Endothelial cell (in vitro differentiated cells): ENCODE measurements at regions not wholly inside any gene's neighbourhood (a gene's known extent, or its start where the extent isn't known, plus 50 kb on each side); places are given as distances from the start of the nearest gene placed in this dataset.

ENCODE experiments used
- DNase-seq: peaks from one replicate; pipeline ENCODE4 v3.0.0; 2021; ENCODE audit warnings: low spot score
- H3K27ac Mint-ChIP-seq: one replicate; pipeline ENCODE4 v1.8.0; 2021; ENCODE audit warnings: mixed read lengths, inconsistent platforms; ENCODE audit not compliant: unreplicated experiment
- H3K27me3 Mint-ChIP-seq: one replicate; pipeline ENCODE4 v1.8.0; 2021; ENCODE audit warnings: mild to moderate bottlenecking, moderate library complexity, mixed read lengths, inconsistent platforms; ENCODE audit not compliant: unreplicated experiment
- H3K36me3 Mint-ChIP-seq: one replicate; pipeline ENCODE4 v1.8.0; 2021; ENCODE audit warnings: mild to moderate bottlenecking, low read depth, mixed read lengths, inconsistent platforms; ENCODE audit not compliant: unreplicated experiment
- H3K4me1 Mint-ChIP-seq: one replicate; pipeline ENCODE4 v1.8.0; 2021; ENCODE audit warnings: mild to moderate bottlenecking, mixed read lengths, inconsistent platforms; ENCODE audit not compliant: unreplicated experiment
- H3K4me3 Mint-ChIP-seq: one replicate; pipeline ENCODE4 v1.8.0; 2021; ENCODE audit warnings: mild to moderate bottlenecking, mixed read lengths, inconsistent platforms; ENCODE audit not compliant: unreplicated experiment
- H3K9me3 Mint-ChIP-seq: one replicate; pipeline ENCODE4 v1.8.0; 2021; ENCODE audit warnings: mixed read lengths, inconsistent platforms; ENCODE audit not compliant: unreplicated experiment
- CTCF ChIP-seq: fragments of 200-600 bp; sonication (generic); IDR thresholded peaks from one replicate; pipeline ENCODE4 v1.5.0; 2021; ENCODE audit warnings: antibody characterized with exemption; ENCODE audit not compliant: unreplicated experiment

DNA sequence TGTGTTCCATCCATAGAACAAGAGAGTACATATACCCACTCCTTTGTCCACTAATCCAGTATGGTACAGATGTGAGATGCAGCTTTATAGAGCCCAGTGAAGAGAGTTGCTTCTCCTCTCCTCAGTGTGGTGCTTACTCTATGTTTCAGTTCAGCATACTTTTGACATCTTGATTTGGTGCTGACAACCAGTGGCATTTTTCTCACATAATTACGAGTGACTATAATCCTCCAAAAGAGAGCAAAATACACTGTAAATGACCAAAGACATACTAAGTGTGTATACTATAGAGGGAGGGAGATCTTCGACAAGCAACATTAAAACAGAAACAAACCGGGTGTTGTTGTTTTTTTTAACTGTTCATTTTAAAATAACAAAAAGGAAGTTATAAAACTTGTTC, 191.5 kb downstream of the KLHL28 start:
- TF ChIP-seq CTCF: no peak
- peaks cover 3% of the 10 kb centered on the region for H3K4me1 Mint-ChIP-seq
- no peaks in the 10 kb centered on the region for H3K36me3 Mint-ChIP-seq
- H3K27ac Mint-ChIP-seq: no peak overlapping the region
- no peak overlapping the region for H3K4me3 Mint-ChIP-seq
- no peak for DNase-seq
- H3K27me3 Mint-ChIP-seq: no peaks in the 10 kb centered on the region
- no peaks in the 10 kb centered on the region for H3K9me3 Mint-ChIP-seq

GRCh38 chr14:44768935-44769334, 192.8 kb downstream of the KLHL28 start:
- Mint-ChIP-seq H3K27ac (no peak overlapping the region), H3K27me3 (no peaks in the 10 kb centered on the region), H3K4me3 (no peak overlapping the region), H3K9me3 (no peaks in the 10 kb centered on the region), H3K36me3 (no peaks in the 10 kb centered on the region), H3K4me1 (peaks cover 3% of the 10 kb centered on the region)
- no peak for DNase-seq
- no peak for TF ChIP-seq CTCF

DNA sequence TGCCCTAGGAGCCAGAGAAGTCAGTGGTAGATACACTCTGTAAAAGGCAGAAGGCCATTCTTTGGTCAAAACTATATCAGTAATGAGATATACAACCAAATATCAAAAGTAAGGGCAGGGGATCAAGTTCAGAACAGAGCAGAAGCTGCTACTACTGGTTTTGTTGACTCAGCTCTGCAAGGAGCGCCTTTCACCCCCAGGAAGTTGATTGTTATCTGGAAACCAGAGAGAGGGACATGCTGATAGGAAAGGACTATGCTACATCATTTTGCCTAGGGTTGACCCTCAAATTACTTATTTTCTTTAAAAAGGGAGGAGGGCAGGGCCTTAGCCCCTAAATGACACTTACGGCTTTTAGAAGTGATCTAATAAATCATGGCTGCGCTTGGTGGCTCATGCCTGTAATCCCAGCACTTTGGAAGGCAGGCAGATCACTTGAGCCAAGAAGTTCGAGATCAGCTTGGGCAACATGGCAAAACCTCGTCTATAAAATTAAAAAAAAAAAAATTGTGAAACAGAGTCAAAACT, 194.0 kb downstream of the KLHL28 start:
- Mint-ChIP-seq H3K9me3 (no peaks in the 10 kb centered on the region), H3K36me3 (no peaks in the 10 kb centered on the region), H3K4me1 (peaks cover 3% of the 10 kb centered on the region), H3K27ac (no peak overlapping the region), H3K27me3 (no peaks in the 10 kb centered on the region), H3K4me3 (no peak overlapping the region)
- no peak for TF ChIP-seq CTCF
- DNase-seq: no peak

DNA sequence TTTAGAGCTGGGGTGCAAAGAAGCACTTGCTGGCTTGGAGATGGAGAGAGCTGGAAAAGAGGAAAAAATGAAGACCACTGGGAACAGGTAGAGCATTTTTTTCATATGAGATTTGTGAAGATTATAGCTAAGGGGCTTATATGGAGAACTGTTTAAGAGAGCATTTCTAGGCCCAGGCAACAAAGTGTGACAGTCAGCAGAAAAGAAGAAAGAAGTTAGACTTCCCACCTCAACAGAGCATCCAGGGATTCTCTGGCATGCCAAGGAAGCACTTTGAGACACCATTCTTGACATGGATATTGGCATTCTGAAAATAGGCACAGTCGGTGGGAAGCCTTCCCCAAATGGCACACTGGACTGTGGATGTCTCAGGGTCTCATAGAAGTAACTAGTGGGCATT, 195.5 kb downstream of the KLHL28 start:
- Mint-ChIP-seq H3K36me3 (no peaks in the 10 kb centered on the region), H3K27me3 (no peaks in the 10 kb centered on the region), H3K9me3 (no peaks in the 10 kb centered on the region), H3K4me1 (peaks cover 3% of the 10 kb centered on the region), H3K4me3 (no peak overlapping the region), H3K27ac (no peak overlapping the region)
- TF ChIP-seq CTCF: no peak
- no peak for DNase-seq

DNA sequence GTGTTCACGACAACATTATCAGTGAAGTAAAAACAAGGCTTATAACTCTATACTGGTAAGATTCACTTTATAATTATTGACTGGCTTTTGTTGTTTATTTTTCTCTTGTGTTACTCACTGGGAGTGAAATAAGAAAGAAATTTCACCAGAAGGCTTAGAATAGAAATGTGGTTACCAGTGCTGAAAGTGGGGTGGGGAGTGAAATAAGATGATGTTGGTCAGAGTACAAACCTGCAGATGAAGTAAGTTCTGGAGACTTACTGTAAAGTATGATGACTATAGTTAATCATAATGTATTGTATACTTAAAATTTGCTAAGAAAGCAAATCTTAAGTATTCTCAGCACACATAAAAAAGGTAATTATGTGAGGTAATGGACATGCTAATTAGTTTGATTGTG, 198.4 kb downstream of the KLHL28 start:
- Mint-ChIP-seq H3K27ac (no peak overlapping the region), H3K9me3 (no peaks in the 10 kb centered on the region), H3K4me1 (peaks cover 3% of the 10 kb centered on the region), H3K27me3 (no peaks in the 10 kb centered on the region), H3K4me3 (no peak overlapping the region), H3K36me3 (no peaks in the 10 kb centered on the region)
- no peak for TF ChIP-seq CTCF
- no peak for DNase-seq
